Activated T-cell treated with anti-CD3 and anti-CD28 coated beads for 24 hours (primary cell): ENCODE measurements at regions not wholly inside any gene's neighbourhood (a gene's known extent, or its start where the extent isn't known, plus 50 kb on each side); places are given as distances from the start of the nearest gene placed in this dataset.
"Not testable (repeated sequence)": the region's sequence is repeated elsewhere in the genome, so short reads cannot be mapped to it uniquely, and the experiment has no call there.

ENCODE experiments used
- DNase-seq: peaks from one replicate; pipeline ENCODE4 v3.0.0-alpha.2; 2020; ENCODE audit warnings: low read depth

DNA sequence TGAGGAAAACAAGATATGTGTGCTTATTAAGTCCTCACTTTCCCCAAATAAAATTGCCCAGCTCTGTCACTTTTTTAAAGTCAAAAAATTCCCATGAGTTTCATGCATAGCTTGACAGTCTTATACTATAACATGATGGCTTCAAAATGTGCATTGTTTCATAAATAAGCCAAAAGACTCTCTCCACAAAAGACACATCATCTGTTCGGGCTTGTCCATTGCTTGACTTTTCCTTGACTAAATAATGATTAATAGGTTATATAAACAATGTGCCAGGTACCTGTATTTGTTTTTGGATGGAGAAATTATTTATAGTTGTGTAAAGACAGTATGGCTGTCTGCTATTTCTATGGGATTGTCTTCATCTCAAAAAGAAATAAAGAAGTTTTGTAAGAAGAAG, 329.2 kb upstream of the KLF3 start:
- DNase-seq, result no peak

DNA sequence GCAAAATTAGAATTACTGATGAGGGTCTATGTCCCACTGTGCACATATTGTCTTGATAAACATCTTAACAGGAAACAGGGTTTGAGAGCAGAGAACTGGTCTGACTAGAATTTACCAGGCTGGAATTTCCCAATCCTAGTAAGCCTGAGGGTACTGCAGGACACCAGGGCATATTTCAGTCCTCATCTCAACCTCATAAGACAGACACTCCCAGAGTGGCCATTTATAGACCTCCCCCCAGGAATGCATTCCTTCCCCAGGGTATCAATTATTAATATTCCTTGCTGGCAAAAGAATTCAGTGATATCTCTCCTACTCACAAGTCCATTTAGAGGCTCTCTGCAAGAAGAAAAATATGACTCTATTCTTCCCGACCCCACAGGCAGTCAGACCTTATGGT, 325.1 kb upstream of the KLF3 start:
- not testable (repeated sequence) for DNase-seq

DNA sequence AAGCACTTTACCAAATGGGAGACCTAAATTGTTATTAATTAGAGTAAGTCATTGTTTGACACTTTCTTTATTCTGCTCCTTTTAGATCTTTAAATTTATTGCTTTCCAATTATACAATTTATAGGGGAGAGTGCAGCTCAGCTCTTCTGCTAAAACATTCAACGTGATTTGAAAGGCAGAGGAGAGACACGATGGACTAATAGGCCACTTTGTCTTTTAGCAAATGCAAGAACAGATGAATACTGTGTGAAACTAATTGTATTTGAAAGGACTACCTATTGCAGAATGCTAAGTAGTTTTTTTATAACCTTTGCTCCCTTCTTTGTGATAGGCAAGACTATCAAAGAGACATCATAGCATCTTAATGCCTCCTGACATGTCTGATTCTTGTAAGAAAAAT, 320.4 kb upstream of the KLF3 start:
- no peak for DNase-seq

DNA sequence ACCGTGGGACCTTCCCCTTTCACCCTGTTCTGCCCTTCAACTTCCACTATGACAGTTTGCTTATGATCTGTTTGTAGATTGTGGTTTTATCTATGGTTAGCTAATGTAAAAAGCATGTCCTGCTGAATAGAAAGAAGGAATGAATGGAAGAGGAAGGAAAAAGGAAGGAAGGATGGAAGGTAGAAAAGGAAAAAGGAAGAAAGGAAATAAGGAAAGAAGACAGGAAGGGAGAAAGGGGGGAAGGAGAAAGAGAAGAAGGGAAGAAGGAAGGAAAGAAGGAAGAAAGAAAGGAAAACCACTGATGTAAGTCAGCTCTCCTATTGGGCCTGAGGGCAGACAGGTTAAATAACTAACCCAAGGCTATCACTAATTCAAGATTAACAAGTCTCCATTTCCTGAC, 319.1 kb upstream of the KLF3 start:
- no peak for DNase-seq

DNA sequence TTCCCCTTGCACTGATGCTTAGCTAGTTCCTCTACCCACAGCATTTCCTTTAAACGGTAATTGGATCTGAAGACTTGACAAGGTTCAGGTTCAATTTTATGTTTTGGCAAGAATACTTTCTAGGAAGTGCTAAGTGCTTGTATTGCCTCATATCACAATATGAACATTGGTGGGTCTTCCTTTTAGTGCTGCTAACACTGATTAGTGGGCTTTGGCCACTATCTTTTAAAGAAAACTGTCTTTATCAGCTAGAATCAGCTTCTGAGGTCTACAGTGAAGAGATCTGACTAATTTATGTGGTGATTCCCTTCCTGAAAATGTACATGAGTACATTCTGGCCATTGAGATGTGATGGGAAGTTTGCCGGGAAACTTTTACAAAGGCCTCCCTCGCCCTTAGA, 316.7 kb upstream of the KLF3 start:
- no peak for DNase-seq

DNA sequence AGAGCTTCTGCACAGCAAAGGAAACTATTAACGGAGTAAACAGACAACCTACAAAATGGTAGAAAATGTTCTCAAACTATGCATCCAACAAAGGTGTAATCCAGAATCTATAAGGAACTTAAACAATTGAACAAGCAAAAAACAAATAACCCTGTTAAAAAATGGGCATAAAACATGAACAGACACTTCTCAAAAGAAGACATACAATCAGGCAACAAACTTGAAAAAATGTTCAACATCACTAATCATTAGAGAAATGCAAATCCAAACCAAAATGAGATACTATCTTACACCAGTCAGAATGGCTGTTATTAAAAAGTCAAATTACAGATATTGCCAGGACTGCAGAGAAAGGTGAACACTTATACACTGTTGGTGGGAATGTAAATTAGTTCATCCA, 309.6 kb upstream of the KLF3 start:
- DNase-seq, result no peak

DNA sequence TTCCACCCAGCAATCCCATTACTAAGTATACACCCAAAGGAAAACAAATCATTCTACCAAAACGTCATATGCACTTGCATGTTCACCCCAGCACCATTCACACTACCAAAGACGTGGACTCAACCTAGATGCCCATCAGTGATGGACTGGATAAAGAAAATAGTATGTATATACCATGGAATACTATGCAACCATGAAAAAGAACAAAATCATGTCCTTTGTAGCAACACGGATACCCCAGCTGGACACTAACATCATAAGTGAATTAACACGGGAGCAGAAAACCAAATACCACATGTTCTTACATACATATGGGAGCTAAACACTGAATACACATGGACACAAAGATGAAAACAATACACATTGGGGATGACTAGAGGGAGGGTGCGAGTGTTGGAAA, 309.1 kb upstream of the KLF3 start:
- no peak for DNase-seq

DNA sequence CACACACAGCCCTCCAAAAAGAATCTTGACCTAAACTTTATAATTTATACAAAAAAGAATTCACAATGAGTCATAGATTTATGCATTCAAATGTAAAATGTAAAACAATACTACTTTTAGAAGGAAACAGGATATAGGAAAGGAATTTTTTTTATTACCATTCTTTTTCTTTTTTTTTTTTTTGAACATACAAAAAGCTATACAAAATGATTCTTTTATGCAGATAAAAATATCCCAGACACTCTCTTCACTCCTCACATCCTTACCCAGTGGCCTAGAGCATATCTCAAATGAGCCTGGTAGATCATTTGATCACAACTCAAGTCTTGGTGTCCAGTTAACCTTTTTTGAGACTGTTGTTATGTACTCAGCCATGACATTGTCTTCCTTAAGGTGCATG, 307.3 kb upstream of the KLF3 start:
- no peak for DNase-seq

DNA sequence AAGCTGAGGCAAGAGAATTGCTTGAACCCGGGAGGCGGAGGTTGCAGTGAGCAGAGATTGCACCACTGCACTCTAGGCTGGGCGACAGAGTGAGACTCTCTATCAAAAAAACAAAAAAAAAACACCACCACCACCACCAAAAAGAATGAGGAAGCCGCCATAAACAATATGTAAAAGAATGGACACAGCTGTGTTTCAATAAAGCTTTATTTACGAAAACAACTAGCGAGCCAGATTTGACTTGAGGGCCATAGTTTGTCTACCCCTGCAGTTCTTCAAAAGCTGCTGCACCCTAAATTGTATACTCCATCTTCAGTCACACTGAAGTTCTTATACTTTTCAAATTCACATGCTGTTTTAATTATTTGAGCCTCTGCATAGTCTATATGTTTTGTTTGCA, 306.5 kb upstream of the KLF3 start:
- no peak for DNase-seq

DNA sequence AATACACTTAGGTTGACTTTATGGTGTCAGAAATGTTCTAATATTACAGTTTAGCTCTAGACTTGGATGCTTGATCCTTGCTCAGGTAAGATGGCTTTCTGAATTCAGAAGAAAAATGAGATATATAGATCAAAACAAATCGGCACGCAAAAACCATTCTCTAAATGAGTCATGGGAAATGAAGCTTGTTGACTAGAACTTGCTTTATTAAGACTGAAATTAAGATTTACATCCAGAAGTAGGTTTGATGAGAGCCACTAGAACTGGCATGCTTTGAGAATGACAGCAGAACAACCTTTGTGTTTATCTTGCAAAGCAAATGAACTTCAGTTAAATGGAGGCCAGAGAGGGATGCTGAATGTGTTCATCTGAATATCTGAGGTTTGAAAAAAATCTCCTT, 304.9 kb upstream of the KLF3 start:
- no peak for DNase-seq

DNA sequence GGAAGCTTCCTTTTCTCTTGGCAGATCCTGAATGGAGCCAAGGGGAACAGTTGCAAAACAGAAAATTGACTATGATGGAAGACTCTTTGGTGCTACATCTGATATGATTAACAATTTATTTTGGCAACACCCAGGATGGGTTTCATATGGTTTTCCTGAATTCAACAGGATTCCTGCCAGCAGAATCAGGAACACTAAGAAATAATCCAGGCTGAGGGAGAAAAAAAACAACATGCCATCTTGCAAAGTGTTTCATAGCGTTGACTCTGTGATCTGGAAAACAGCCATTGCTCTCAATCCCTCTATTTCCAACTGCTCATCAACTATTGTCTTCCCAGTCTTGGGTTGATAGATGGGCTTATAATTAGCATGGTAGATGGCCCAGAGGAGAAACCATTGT, 303.8 kb upstream of the KLF3 start:
- no peak for DNase-seq

DNA sequence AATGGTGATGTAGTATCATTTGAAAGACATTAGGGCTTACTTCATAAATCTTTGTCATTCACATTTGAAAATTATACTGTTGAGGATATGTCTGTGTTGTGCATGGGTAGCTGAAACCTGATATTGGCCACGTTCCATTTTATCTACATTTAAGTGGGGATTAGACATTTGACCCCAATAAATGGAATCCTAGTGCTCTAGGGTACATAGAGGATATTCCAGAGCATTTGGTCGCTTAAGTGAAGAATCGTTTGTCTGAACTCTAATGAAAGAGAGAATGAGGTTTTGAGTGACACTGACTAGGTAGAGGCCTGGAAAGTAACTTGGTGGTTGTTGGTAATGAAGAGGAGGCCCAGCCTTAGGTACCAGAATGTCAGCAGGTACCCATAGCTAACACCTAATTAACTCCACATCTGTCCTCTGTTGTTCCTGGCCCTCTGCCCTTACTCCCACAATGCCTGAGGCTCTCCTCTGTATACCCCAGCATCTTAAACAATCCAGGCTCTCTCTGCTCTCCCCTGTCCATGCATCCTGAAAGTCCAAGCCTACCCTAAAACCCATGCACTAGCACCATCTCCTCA, 299.5 kb upstream of the KLF3 start:
- DNase-seq, result no peak

DNA sequence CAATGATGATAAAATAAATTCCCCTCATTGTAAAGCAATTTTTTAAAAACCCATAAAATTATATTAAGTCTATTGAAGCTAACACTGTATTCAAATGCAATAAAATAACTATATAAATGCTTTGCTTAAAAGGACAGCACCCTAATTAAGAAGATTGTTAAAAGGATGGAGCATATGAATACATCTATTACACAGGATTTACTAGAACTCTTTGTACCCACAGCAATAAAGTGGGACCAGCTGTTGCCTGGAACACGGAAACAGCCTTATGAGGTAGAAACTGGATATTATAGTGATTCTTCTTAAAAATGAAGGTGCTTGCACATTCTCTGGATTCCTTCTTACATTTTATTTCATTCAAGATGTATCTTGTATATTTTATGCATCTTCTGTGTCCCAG, 298.7 kb upstream of the KLF3 start:
- no peak for DNase-seq

DNA sequence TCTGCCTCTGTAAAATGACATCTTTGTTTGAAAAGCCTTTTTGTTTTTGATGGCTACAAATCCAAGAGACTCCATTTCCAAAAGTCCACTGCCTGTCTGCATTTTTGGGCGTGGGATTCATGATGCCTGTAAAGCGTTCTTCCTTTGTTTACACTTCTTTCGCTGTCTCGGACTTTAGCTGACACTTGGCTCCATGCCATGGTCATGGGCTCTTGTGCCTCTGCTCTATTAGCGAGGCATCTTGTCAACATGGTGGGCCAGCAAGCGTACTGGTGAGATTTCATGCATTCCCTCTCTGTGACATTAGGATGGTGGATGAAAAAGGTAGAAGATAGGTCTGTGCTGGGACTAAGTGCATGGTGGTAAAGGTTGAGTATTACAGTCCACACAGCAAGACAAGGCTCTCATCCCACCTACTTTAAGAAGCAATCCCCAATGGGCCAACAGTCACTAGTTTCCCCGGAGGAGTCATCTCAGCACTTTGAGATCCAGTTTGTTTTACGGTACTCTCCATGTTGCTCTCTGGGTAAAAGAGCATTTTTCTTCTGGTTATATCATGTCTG, 298.2 kb upstream of the KLF3 start:
- no peak for DNase-seq

DNA sequence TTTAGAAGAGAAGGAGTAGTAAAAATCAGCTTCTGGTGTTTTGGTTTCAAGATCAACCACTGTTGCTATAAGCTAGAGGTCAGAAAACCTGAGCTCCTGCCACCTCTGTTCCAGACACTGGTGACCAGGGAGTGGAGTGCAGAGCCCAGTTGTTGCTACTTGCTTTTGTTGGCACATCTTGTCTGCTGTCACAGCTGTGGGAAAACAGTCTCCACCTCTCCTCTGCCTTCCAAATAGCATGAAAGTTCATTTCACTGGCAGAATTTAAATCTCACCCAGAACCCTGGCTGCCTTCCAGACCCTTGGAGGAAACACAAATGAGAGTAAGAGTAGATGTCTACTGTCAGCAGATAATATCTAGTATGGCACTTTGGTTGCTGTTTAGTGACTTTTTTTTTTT, 297.5 kb upstream of the KLF3 start:
- no peak for DNase-seq

DNA sequence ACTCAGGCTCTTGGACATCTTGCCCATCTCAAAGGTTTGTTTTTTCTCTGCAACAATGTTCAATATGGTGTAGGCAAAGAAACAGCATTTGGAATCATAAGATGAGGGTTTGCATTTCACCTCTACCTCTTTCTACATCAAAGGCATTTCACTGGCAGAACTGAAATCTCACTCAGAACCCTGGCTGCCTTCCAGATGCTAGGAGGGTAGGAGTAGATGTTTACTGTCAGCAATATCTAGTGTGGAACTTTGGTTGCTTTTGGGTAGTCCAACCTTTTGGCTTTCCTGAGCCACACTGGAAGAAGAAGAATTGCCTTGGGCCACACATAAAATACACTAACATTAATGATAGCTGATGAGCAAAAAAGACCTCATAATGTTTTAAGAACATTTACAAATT, 297.0 kb upstream of the KLF3 start:
- DNase-seq, result no peak

DNA sequence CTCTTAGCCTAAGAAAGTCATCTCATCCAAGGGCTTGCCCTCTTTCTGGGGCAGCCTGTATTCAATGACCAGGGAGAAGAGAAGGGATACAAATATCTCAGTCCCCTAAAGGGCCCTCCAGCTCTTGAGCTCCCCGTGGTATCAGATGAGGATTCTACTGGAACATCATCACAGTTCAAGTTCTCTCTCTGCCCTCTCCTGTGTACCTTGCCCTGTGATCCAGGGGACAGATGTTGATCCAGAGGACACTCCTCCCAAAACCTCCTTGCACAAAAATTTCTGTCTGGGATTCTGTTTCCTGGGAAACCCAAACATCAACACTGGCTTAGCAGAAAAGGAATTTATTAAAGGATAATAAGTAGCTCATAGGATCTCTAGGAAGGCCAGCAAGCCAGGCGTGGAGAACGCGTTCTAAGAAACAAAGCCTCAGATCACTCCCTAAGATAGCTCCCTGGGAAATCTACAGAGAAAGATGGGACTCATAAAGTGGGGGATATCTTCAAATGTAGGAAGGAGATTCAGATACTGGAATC, 296.3 kb upstream of the KLF3 start:
- DNase-seq, result no peak

DNA sequence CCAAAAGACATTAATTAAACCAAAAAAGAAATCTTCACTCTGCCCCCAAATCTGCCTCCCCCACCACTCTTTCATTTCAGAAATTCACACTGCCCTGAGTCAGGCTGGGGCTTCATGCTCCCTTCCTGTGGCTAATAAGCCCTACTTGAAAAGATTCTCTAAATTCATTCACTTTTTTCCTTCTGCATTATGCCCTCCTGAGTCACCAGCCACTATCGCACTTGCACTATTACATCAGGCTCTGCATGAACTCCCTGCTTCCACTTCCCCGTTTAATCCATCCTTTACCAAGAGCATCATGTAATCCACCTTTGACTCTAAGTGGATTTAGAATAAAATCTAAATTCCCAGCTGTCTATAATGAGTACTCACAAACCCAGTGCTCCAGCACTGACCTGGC, 295.4 kb upstream of the KLF3 start:
- DNase-seq, result no peak

DNA sequence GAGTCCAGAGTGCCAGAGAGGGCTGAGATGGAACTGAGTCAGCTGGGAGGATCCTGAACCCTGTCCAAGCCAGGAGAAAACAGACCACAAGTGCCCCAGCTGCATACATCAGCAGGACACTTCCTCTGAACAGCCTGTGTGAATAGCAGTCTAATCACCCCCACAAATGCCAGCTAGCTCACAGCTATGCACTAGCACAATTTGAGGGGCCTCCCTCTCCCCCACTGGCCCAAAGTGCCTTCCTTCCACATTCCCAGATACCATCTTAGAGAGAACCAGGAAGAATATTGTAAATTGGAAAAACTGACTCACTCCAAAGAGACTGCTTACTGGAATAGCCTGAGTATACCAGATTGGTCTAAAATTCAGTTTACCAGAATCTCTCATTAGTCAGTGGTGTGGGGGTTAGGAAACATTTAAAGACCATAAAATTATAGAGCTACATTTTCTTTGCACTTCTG, 292.6 kb upstream of the KLF3 start:
- DNase-seq, result no peak

DNA sequence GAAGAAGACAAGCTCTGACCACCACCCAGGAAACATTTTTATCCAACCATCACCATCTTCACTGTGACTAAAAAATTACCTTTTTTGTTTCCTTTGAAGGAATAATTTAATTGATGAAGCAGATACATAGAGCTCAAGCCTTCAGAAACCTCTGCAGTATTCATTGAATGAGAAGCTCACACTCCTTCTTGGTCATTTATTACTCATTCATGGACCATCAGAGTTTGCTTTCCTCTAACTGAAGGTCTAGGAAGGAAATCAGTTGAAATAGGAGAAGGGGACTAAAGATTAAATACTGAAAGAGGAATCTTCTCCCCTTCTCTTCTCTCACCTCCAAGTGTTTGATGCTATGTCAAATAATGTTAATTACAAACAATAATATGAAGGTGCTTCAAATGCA, 290.6 kb upstream of the KLF3 start:
- DNase-seq, result no peak

DNA sequence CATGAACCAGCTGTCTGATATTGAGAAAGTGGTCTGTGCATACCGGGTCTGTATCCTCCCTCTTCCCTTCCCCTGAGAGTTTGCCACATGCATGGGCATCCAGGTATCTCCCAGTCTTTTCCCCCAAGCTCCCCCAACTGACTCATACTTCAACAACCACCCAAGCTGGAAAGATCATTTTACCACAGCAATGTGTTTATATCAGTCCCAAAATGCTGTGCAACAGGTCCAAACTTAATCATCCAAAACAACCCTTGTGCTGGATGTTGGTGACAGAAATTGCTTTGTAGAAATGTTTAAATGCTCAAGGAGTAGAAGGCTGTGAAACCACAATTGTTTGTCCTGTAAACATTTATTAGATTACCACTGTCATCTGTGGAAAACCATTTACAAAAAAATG, 286.8 kb upstream of the KLF3 start:
- no peak for DNase-seq

DNA sequence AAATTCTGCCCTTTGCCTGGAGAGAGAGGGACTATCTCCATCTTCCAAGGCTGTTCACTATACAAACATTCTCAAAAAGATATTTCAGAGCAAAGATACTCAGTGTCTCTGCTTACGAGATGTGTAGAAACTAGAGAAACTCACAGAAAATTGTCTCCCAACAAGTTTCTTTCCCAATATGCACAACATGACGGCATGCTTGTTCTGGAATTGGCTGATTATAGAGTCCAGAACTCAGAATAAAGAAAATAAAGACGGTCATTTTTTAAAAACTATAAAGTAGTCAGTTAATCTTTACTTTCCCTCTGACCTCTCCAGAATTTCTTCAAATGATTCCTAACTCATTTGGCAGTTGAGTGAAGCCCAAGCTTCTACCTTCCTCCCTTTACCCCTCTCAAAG, 285.5 kb upstream of the KLF3 start:
- DNase-seq, result no peak

DNA sequence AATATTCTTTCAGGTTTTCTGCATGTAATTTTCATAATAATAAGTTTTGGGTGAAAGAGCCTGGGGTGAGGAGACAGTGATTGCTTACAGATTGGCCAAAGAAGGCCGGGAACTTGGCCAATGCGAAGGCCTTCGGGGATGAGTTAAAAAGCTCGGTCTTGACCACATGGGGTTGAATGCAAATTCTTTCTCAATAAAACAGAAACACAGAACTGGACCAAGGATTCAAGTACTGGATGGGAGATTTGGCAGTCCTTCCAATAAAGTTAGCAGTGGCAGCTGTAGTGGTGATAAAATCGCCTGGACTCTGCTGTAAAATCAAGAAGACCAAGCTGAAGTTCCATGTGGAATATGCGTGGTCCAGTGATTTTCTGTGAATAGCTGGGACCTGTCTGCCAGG, 282.2 kb upstream of the KLF3 start:
- DNase-seq, result no peak

DNA sequence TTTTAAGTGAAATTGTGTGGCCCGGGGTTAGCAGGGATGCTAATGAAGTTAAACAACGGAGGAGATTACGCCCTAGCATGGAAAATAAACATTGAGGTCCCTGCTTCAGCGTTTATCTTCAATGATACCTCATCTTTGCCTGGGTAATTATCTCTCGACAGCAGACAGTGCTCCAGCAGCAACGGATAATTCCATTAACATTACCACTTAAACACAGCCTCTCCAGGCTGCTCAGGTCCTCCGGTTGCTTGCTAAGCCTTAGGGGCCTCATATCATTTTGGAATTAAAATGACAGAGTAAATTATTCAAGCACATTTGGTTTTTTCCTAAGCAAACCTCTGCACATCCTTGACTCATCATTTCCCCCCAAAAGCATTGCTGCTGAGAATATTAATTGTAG, 281.5 kb upstream of the KLF3 start:
- no peak for DNase-seq
